G401.6 (cell line): ENCODE measurements at regions not wholly inside any gene's neighbourhood (a gene's known extent, or its start where the extent isn't known, plus 50 kb on each side); places are given as distances from the start of the nearest gene placed in this dataset.

ENCODE experiments used
- FAIRE-seq: peaks from 2 replicates; lab custom pipeline; 2012; peaks lifted over from hg19 to GRCh38; lab: Jason Lieb, UNC

DNA sequence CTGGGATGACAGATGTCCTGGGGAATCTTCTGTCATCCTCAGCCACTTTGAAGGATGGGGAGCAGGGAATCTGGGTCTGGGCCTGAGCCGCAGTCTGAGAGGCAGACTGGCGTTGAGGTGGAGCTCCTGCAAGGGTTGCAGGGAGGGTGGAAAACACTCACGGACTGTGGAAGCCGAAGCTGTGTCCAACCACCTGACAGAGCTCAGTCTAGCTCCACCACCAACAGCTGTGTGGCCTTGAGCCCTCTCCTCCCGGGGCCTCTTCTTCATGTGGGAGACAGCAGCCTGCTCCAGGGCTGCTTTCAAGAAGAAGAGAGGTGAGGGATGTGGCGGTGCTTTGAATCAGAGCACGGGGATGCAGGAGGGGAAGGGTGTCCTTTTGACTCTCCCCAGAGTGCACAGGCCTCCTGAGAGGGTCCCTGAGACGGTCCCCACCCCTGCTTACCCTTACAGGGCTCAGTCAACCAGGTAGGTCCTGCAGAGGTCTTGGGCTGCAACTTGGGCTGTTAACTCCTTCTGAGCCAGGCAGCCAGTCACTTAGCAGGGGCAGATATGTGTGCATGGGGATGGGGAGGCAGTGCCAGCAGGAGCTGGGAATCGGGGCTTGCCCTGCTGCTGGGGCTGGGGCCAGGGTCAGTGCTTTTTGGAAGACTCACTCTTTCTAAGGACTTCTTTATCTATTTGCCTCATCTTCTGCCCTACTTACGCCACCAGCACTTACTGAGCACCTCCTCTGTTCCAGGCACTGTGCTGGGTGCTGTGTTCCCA, 216.3 kb downstream of the PTPRU start:
- FAIRE-seq, result no peak

- FAIRE-seq, result no peak
These were observed 215.1 kb downstream of the PTPRU start for GRCh38 chr1:29451368-29451892.

GRCh38 chr1:29450591-29450990, 214.3 kb downstream of the PTPRU start:
- FAIRE-seq, result no peak

DNA sequence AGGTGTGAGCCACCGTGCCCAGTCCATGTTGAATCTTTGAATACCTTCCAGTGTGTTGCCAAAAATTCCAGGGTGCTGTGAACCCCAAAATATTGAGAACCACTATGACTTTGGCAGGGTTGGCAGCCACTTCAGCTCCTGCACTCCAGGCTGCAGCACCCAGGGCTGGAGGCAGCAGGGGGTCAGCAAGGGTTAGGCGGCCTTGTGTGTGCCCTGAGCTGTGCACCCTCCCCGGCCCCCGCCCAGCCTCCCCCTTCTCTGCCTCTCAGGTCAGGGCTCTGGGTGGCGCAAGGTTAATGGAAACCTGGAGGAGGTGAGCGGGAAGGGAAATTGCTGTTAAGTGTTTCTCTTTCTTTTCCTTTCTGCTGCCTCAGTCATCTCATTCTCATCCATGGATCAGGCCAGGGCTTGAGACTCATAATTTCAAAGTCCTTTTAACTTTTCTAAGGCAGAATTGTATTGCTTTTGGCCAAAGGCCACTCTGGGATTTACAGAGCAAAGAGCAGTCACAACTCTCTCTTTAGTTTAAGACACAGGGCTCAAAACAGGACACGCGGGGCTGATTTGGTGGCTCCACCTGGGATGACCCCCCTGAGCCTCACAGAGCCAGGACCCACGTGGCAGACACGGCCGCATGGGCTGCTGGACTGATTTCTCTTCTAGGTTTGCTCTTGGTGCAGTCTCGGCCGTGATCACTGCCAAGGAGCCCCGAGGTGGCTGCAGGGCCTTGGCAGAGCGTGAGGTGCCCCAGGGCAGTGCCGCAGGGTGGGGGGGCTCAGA, 212.3 kb downstream of the PTPRU start:
- no peak for FAIRE-seq

DNA sequence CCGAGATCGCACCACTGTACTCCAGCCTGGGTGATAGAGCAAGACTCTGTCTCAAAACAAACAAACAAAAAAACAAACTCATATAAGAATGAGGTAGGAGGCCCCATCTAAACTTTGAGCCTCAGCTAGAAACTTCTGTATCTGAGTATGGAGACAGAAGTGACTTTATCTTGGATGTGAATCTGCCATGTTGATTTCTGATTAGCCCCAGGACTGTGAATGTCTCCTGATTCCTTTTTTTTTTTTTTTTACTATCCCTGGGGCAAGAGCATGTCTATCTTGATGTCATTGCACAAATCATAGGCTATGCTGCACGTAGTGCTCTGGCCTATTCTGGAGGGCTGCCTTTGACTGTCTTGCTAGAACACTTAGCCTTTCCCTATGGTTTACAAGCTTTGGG, 211.0 kb downstream of the PTPRU start:
- no peak for FAIRE-seq

GRCh38 chr1:29444782-29445729, 208.7 kb downstream of the PTPRU start:
- no peak for FAIRE-seq

- no peak for FAIRE-seq
These were observed 207.9 kb downstream of the PTPRU start for GRCh38 chr1:29444081-29444715.

- no peak for FAIRE-seq
These were observed 205.8 kb downstream of the PTPRU start for GRCh38 chr1:29441916-29442668.

DNA sequence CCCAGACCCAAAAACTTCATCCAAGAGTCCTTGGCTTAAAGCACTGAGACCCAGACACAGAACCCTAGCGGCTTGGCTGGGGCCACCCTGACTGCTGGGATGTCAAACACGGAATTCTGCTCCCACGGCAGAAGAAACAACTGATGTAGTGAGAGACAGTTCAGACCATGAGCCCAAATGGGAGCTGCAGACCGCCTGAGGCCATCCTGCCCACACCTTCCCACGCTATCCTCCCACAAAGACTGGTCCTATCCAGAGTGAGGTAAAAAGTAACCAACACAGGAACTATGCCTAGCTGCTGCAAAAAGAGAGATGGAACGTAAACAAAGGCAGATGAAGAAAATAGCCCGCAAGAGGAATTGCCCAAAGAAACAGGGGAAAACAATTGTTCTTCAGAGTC, 203.3 kb downstream of the PTPRU start:
- no peak for FAIRE-seq

DNA sequence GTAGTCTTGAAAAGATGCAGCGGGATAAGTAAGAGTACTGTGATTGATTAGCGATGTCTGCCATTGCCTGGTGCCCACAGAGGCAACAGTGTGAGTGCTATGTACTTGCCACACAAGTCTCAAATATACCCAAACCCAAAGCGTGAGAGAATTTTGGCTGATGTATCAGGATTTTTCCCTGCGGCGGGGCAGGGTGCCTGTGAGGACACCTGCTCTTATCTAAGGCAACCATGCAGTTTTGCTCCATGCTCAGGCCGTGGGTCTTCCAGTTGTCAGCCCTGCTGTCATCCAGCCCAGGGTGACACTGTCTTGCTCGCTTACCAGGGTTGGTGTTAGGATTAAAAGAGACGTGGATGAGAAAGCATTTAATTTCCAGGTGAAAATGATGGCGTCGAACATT, 202.7 kb downstream of the PTPRU start:
- FAIRE-seq, result no peak

GRCh38 chr1:29437946-29438345, 201.6 kb downstream of the PTPRU start:
- no peak for FAIRE-seq

- no peak for FAIRE-seq
These were observed 200.0 kb downstream of the PTPRU start for GRCh38 chr1:29436181-29436785.

DNA sequence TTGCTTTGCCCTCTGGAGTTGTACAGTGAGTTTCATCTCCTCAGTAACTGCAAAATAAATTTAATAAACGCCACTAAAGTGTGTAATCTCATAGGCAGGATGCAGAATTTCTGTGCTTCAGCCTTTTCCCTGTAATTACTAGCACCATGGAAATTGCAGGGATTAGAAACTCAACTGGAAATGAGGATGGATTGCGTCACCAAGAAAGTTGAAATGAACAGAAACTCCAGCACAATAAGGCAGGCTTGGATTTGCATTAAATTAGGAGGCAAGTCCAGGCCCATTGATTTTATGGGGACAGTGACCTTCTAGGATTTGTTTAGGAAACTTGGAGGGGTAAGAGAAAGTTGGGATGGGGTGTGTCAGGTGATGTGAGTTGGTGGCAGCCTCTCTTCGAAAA, 197.5 kb downstream of the PTPRU start:
- no peak for FAIRE-seq

- no peak for FAIRE-seq
These were observed 194.8 kb downstream of the PTPRU start for GRCh38 chr1:29431138-29431537.

DNA sequence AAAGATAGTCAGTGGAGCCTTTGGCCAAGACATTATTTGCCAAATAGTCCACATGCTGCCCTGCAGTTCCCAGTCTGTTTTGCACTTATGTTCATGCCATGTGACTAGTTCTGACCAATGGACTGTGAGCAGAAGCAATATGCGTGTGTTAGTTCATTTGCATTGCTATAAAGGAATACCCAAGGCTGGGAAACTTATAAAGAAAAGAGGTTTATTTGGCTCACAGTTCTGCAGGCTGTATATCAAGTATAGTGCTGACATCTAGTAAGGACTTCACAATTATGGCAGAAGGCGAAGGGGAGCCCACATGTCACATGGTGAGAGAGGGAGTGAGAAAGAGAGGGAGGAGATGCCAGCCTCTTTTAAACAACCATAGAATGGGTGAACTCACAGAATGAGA, 193.3 kb downstream of the PTPRU start:
- no peak for FAIRE-seq

GRCh38 chr1:29428997-29429396, 192.7 kb downstream of the PTPRU start:
- no peak for FAIRE-seq

GRCh38 chr1:29428280-29428615, 191.9 kb downstream of the PTPRU start:
- FAIRE-seq, result no peak

- FAIRE-seq, result no peak
These were observed 191.4 kb downstream of the PTPRU start for GRCh38 chr1:29427614-29428279.

- no peak for FAIRE-seq
These were observed 190.5 kb downstream of the PTPRU start for GRCh38 chr1:29426701-29427279.

DNA sequence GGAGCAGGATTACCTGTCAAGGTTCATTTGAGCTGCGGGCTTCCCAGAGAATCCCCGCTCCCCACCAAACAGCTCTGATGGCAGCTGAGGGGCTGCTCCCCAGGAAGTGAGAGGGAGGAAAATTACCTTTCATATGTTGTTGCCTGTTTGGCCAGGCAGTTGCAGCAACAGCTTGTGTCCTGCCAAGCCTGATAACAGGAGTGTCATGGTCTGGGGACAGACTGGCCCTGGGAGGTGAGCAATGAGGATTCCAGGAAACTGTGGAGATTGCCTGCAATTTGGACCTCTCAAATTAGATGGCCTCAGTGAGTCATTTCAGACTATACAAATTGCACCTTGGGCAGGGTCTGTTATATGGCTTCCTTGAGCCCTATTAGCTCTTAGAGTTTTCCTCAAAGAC, 189.3 kb downstream of the PTPRU start:
- FAIRE-seq, result no peak
